Stomach (tissue), 8 donors: ENCODE measurements at regions not wholly inside any gene's neighbourhood (a gene's known extent, or its start where the extent isn't known, plus 50 kb on each side); places are given as distances from the start of the nearest gene placed in this dataset.

Experiments used
- DNase-seq, 2 donors: peaks; one replicate each; pipeline versions ENCODE4 v3.0.0 to v3.0.0-alpha.2; 2013 to 2019
- H3K27ac ChIP-seq, 5 donors: fragments of 200-600 bp in 4 of 5; sonication (generic) in 4 of 5; one replicate each; pipeline ENCODE4 v1.5.1; 2013 to 2019; ENCODE audit warnings: mild to moderate bottlenecking in 1 of 5, moderate library complexity in 1 of 5
- H3K27me3 ChIP-seq, 3 donors: fragments of 200-600 bp; sonication (generic); one replicate each; pipeline ENCODE4 v1.5.1; 2017 to 2019; ENCODE audit warnings: mixed run types in 1 of 3
- H3K36me3 ChIP-seq, 4 donors: fragments of 200-600 bp; sonication (generic); 1 replicate in 3 of 4; 2 replicates in 1 of 4; pipeline ENCODE4 v1.5.1; 2016 to 2019
- H3K4me1 ChIP-seq, 4 donors: fragments of 200-600 bp; sonication (generic); one replicate each; pipeline ENCODE4 v1.5.1; 2016 to 2019
- H3K4me3 ChIP-seq, 4 donors: fragments of 200-600 bp; sonication (generic) in 3 of 4; one replicate each; pipeline ENCODE4 v1.5.1; 2016 to 2019; ENCODE audit warnings: mild to moderate bottlenecking in 1 of 4
- H3K9me3 ChIP-seq, 4 donors: fragments of 200-600 bp; sonication (generic); one replicate each; pipeline ENCODE4 v1.5.1; 2016 to 2019
- EP300 ChIP-seq: sonication (generic); formaldehyde crosslinking; IDR thresholded peaks from one replicate; pipeline ENCODE4 v1.6.1; 2017; ENCODE audit warnings: antibody characterized with exemption
- POLR2A ChIP-seq, 4 donors: fragments of 450-650 bp; IDR thresholded peaks; one replicate each; pipeline ENCODE4 v1.6.1; 2016; ENCODE audit warnings: antibody characterized with exemption in 4 of 4, control low read depth in 2 of 4, mild to moderate bottlenecking in 1 of 4, moderate library complexity in 1 of 4
- POLR2AphosphoS5 ChIP-seq, 3 donors: sonication (generic); formaldehyde crosslinking; IDR thresholded peaks; one replicate each; pipeline ENCODE4 v1.6.1; 2016; ENCODE audit warnings: antibody characterized with exemption in 3 of 3
- WGBS, 5 donors: extraction: QIAGEN DNeasy Blood & Tissue Kit in 3 of 5; methylation state at CpG; one replicate each; pipeline versions ENCODE4 v1.1.5 to v1.1.7; 2013 to 2018; 5-methylcytosine and 5-hydroxymethylcytosine counted together
- intact Hi-C: fragments of 100-400 bp; cut with DNase I; formaldehyde crosslinking; loops from one replicate; pipeline ENCODE4 v1.15.1; 2023; ENCODE audit warnings: low total_unique reads
- TF ChIP-seq, protein P1 (sequence below), 7 experiments: fragments of 450-650 bp in 4 of 7; fragments of 200-600 bp in 3 of 7; sonication (generic) in 3 of 7; IDR thresholded peaks; one replicate each; pipeline ENCODE4 v1.5.1; 2016 to 2019; ENCODE audit warnings: antibody characterized with exemption in 7 of 7, control low read depth in 2 of 7, mild to moderate bottlenecking in 1 of 7
- donor health status: healthy with polysubstance abuse.
- donor health status: Bipolar disorder and iron deficiency.
- donor health status: healthy.

DNA sequence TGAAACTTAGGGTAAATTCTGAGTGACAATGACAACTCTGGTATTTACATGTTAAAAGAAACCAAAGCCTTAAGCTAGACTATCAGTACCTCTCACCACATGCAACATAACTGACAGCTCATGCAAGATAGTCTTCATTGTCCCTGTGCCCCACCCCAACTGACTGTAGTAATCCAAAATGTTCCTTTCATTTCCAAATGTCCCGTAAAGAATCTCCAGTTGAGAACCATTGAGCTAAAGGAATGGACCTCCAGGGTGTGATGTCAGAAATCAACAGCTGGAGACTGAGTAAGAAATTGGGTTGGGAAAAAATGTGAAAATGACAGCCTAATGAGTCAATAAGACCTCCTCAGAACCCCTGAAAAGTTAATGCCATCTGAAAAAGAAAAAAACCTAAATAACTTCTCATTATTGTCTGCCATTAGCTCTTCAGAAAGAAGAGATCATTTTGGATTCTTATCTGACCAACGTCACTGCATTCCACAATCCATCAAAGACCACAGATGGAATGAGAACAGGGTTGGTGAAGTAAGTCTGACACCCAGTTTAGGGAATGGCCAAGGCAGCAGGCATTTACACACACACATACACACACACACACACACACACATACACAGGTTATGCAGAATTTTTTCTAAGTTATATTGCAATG lies 51.7 kb upstream of the ACVR2A start:
- no peak overlapping the region for H3K27ac ChIP-seq
- no peaks in the 10 kb centered on the region for H3K36me3 ChIP-seq
- WGBS, 5 donors: 63 to 71% (median 69%) methylated on average over 2 of the region's 2 CpGs
- DNase-seq: no peak
- H3K4me1 ChIP-seq: no peaks in the 10 kb centered on the region
- TF ChIP-seq, protein P1, sequence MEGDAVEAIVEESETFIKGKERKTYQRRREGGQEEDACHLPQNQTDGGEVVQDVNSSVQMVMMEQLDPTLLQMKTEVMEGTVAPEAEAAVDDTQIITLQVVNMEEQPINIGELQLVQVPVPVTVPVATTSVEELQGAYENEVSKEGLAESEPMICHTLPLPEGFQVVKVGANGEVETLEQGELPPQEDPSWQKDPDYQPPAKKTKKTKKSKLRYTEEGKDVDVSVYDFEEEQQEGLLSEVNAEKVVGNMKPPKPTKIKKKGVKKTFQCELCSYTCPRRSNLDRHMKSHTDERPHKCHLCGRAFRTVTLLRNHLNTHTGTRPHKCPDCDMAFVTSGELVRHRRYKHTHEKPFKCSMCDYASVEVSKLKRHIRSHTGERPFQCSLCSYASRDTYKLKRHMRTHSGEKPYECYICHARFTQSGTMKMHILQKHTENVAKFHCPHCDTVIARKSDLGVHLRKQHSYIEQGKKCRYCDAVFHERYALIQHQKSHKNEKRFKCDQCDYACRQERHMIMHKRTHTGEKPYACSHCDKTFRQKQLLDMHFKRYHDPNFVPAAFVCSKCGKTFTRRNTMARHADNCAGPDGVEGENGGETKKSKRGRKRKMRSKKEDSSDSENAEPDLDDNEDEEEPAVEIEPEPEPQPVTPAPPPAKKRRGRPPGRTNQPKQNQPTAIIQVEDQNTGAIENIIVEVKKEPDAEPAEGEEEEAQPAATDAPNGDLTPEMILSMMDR (IDR thresholded peaks at IDR 0.05): no peak
- TF ChIP-seq POLR2A (IDR thresholded peaks at IDR 0.05): no peak
- TF ChIP-seq POLR2AphosphoS5 (IDR thresholded peaks at IDR 0.05): no peak
- no peak for TF ChIP-seq EP300
- H3K9me3 ChIP-seq: no peaks in the 10 kb centered on the region
- no peaks in the 10 kb centered on the region for H3K27me3 ChIP-seq
- intact Hi-C loops: no loop called here
- no peak overlapping the region for H3K4me3 ChIP-seq

DNA sequence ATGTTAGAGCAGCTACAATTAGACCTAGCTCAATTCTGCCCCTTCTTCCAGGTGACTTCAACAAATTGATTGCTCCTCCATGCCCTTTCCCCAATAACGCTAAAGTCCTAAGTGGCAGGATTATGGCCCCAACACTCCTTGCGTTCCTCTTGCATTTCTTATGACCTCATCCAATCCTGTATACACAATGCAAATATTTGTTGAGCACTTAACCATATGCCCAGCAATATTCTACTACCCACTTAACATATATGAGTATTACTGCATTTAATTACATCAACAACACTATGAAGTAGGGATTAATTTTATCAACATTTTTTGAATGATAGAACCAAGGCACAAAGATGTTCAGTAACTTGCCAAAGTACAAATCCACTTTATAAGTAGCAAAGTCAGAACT lies 54.2 kb upstream of the ACVR2A start:
- intact Hi-C loops: no loop called here

DNA sequence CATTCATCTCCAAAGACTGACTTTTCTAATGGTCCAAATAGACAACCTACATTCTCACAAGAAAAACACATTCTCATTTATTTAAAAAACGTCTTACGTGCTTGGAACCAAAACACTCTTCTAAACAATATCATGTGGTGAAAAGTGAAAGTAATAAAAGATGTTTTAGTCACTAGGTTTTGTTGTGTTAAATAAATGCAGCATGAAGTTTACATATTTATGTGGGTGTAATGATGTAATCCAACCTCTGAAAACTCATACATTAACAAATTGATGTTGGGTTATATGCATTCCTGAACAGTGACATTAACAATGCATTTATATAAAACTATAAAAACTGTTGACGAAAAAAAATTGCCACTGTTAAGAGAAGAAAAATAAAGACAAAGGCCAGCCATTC lies 55.1 kb upstream of the ACVR2A start:
- no peaks in the 10 kb centered on the region for H3K27me3 ChIP-seq
- no peaks in the 10 kb centered on the region for H3K4me1 ChIP-seq
- no peaks in the 10 kb centered on the region for H3K36me3 ChIP-seq
- TF ChIP-seq POLR2A (IDR thresholded peaks at IDR 0.05) (no peak), POLR2AphosphoS5 (IDR thresholded peaks at IDR 0.05) (no peak), EP300 (no peak)
- TF ChIP-seq, protein P1 (IDR thresholded peaks at IDR 0.05): no peak
- no peak for DNase-seq
- no peak overlapping the region for H3K27ac ChIP-seq
- WGBS, 5 donors: 47 to 65% (median 52%) methylated on average over 3 of the region's 3 CpGs
- H3K9me3 ChIP-seq: no peaks in the 10 kb centered on the region
- intact Hi-C loops: no loop called here
- no peak overlapping the region for H3K4me3 ChIP-seq

More for the DNA sequence above, 54.2 kb upstream of the ACVR2A start:
- Histone ChIP-seq H3K4me1 (no peaks in the 10 kb centered on the region), H3K27me3 (no peaks in the 10 kb centered on the region), H3K4me3 (no peak overlapping the region), H3K36me3 (no peaks in the 10 kb centered on the region), H3K27ac (no peak overlapping the region), H3K9me3 (no peaks in the 10 kb centered on the region)
- TF ChIP-seq POLR2AphosphoS5 (IDR thresholded peaks at IDR 0.05): no peak
- TF ChIP-seq POLR2A (IDR thresholded peaks at IDR 0.05): no peak
- TF ChIP-seq, protein P1 (IDR thresholded peaks at IDR 0.05): no peak
- no peak for TF ChIP-seq EP300
- WGBS, 5 donors: 87 to 100% (median 92%) methylated on average over 2 of the region's 2 CpGs
- no peak for DNase-seq

DNA sequence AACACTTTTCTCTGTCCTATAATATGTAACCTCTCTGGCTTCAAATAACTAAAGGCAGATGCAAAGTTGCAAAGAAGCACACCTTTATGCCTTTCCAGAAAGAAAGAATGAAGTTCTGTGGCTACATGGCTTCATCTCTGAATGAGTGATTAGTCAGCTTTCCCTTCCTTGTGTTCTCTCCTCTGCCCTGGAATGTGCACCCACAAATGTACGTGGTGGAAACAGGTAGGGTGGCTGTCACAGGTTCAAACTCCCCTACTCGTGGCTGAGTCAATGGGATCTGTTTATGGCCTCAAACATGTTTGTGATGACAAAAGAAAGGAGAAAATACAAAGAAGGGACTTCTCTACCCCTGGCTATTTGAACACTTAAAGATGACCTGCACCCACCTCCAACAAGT lies 55.5 kb upstream of the ACVR2A start:
- H3K36me3 ChIP-seq: no peaks in the 10 kb centered on the region
- H3K27ac ChIP-seq: no peak overlapping the region
- no peaks in the 10 kb centered on the region for H3K9me3 ChIP-seq
- no peaks in the 10 kb centered on the region for H3K27me3 ChIP-seq
- 56 to 67% (median 59%) methylated on average over 2 of the region's 2 CpGs for WGBS, 5 donors
- H3K4me3 ChIP-seq: no peak overlapping the region
- TF ChIP-seq POLR2A (IDR thresholded peaks at IDR 0.05) (no peak), POLR2AphosphoS5 (IDR thresholded peaks at IDR 0.05) (no peak), EP300 (no peak)
- TF ChIP-seq, protein P1 (IDR thresholded peaks at IDR 0.05): no peak
- intact Hi-C loops: no loop called here
- H3K4me1 ChIP-seq: no peaks in the 10 kb centered on the region
- DNase-seq: no peak
